ENCODE measurements at regions not wholly inside any gene's neighbourhood (a gene's known extent, or its start where the extent isn't known, plus 50 kb on each side); places are given as distances from the start of the nearest gene placed in this dataset.

DNA sequence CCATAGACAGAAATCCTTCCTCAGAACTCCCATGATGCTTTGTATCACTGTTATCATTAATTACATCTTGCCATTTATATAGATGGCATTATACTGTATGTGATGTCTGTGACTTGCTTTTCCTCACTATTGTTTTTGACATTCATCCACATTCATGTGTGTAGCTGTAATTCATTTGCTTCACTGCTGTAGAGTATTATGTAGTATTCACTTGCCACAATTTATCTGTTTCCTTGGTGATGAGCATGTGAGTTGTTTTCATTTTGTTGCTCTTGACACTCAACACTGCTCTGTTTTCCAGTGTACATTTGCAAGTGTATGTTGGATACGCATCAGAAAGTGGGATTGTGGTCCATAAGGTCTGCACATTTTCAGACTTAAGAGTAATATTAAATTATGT lies 328.6 kb upstream of the C11orf87 start:
- no peak for DNase-seq (ENCODE audit: low read depth)
- TF ChIP-seq, protein P1, sequence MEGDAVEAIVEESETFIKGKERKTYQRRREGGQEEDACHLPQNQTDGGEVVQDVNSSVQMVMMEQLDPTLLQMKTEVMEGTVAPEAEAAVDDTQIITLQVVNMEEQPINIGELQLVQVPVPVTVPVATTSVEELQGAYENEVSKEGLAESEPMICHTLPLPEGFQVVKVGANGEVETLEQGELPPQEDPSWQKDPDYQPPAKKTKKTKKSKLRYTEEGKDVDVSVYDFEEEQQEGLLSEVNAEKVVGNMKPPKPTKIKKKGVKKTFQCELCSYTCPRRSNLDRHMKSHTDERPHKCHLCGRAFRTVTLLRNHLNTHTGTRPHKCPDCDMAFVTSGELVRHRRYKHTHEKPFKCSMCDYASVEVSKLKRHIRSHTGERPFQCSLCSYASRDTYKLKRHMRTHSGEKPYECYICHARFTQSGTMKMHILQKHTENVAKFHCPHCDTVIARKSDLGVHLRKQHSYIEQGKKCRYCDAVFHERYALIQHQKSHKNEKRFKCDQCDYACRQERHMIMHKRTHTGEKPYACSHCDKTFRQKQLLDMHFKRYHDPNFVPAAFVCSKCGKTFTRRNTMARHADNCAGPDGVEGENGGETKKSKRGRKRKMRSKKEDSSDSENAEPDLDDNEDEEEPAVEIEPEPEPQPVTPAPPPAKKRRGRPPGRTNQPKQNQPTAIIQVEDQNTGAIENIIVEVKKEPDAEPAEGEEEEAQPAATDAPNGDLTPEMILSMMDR (IDR thresholded peaks at IDR 0.05; ENCODE audit: insufficient read depth, low read depth, low read length, missing control alignments): no peak
- H3K4me3 ChIP-seq (ENCODE audit: low read length): no peak overlapping the region

DNA sequence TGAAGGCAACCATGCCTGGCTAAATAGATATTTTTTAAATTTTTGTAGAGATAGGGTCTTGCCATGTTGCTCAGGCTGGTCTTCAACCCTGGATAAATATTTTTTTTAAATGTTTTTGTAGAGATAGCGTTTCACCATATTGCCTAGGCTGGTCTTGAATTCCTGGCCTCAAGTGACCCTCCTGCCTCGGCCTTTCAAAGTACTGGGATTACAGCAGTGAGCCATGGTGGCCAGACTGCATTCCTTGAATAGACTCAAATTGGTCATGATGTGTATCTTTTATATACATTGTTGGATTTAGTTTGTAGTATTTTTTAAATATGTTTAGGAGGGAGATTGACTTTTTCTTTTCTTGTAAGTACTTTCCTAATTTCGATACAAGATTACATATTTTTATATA lies 325.7 kb upstream of the C11orf87 start:
- DNase-seq (ENCODE audit: low read depth): peak; percentile 7
- TF ChIP-seq, protein P1 (IDR thresholded peaks at IDR 0.05; ENCODE audit: insufficient read depth, low read depth, low read length, missing control alignments): no peak
- H3K4me3 ChIP-seq (ENCODE audit: low read length): no peak overlapping the region

DNA sequence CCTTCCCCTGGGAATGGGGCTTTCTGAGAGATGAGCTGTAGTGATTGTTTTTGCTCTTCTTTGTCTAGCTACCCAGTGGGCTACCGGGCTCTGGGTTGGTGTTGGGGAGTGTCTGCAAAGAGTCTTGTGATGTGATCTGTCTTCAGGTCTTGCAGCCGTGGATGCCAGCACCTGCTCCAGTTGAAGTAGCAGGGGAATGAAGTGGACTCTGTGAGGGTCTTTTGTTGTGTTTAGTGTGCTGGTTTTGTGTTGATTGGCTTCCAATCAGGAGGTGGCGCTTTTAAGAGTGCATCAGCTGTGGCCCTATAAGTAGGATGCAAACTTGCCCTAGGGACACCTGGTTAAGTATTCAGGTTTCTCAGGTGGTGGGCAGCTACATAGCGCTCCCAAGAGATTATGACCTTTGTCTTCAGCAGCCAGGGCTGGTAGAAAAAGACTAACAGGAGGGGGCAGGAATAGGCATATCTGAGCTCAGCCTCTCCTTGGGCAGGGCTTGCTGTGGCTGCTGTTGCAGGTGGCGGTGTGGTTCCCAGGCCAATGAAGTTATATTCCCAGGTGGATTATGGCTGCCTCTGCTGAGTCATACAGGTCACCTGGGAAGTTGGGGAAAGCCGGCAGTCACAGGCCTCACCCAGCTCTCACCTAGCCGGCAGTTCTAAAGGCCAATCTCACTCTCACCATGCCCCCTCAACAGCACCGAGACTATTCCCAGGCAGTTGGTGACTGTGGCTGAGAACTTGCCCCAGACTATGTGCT lies 315.7 kb upstream of the C11orf87 start:
- TF ChIP-seq, protein P1 (IDR thresholded peaks at IDR 0.05; ENCODE audit: insufficient read depth, low read depth, low read length, missing control alignments): no peak
- no peak overlapping the region for H3K4me3 ChIP-seq (ENCODE audit: low read length)
- no peak for DNase-seq (ENCODE audit: low read depth)

DNA sequence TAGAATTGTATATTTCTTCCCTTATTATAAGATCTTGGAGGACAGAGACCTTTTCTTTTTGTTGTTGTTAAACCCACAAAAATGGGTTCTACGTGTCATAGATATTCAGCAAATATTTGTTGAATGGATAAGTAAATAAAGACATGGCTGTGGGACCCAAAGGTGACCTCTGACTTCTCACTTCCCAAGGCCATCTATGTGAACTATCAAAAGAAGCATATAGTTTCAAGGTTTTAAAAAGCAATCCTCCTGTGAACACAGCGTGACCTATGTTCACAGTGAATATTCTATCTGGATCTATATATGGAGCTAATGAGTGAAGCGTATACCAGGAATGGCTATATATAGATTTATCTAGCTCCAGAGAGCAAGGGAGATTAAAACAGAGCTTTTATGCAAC lies 312.8 kb upstream of the C11orf87 start:
- TF ChIP-seq, protein P1 (IDR thresholded peaks at IDR 0.05; ENCODE audit: insufficient read depth, low read depth, low read length, missing control alignments): no peak
- DNase-seq (ENCODE audit: low read depth): no peak
- H3K4me3 ChIP-seq (ENCODE audit: low read length): no peak overlapping the region

DNA sequence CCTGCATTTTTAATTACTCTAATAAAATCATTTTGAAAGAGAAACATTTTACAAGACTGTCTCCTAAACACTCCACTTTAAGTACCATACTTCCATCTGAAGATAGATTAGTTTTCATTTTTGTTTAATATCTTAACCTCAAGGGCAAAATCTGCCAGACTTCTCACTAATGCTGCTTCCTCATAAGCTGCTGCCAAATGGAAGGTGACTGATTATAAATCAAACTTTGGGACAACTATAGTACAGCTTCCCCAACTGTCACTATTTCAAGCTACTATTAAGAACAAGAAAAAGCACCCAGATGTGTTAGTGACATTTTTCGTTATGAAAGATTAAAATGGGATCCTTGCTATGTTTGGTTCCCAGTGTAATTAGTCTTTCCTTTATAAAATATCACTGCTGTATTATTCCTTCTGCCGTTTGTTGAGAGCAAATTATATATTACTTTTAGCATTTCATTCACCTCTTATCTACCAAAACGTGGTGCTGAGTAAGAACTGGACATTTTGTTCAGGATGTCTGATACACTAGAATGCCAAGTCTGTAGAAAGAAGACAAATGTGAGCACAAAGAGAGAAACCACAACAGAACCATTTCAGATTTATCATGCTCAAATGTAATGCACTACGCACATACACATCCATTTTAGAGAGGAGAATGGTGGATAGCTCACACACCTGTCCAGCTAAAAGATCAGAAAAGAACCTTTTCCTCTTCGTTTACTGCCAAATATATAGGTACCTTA lies 312.2 kb upstream of the C11orf87 start:
- TF ChIP-seq, protein P1 (IDR thresholded peaks at IDR 0.05; ENCODE audit: insufficient read depth, low read depth, low read length, missing control alignments): no peak
- DNase-seq (ENCODE audit: low read depth): no peak
- H3K4me3 ChIP-seq (ENCODE audit: low read length): no peak overlapping the region

DNA sequence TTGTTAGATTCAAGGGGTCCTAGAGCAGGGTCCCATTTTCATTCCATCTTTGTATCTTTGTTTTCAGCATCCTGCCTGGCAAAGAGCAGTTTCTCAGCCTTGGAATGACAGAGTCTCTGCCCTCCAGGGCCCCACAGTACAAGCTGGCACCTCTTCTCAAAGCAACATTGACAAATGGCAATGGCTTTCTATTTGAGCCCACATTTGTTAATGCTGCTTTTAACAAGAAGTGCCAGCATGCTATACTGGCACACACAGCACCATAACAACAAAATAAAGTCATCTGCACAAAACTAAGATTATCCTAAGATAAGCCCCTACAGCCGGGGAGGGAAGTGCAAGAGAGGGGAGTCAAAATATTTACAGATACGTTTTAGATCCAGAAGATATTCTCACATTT lies 309.7 kb upstream of the C11orf87 start:
- no peak overlapping the region for H3K4me3 ChIP-seq (ENCODE audit: low read length)
- TF ChIP-seq, protein P1 (IDR thresholded peaks at IDR 0.05; ENCODE audit: insufficient read depth, low read depth, low read length, missing control alignments): no peak
- no peak for DNase-seq (ENCODE audit: low read depth)
